IMR-90 (cell line): ENCODE measurements at regions not wholly inside any gene's neighbourhood (a gene's known extent, or its start where the extent isn't known, plus 50 kb on each side); places are given as distances from the start of the nearest gene placed in this dataset.

ENCODE experiments used
- ATAC-seq: fragments of 200-7000 bp; cut with Tn5 transposase; 2 replicates; pipeline ENCODE4 v1.9.1; 2020; ENCODE audit warnings: low read depth, mild to moderate bottlenecking, moderate library complexity
- BruUV-seq: library from RNA; stranded (reverse); fragments of 400-500 nt; replicated peaks from 2 replicates; lab custom pipeline; 2021; lab: Mats Ljungman, UMichigan
- CTCF ChIA-PET: fragments of 300-600 bp; formaldehyde crosslinking; extraction: SDS; loops from one replicate; lab custom pipeline; 2021; ENCODE audit warnings: antibody characterized with exemption; lab: Yijun Ruan, JAX
- POLR2A ChIA-PET: fragments of 300-600 bp; sonication (Branson Sonifier 250); formaldehyde crosslinking; loops from one replicate; lab custom pipeline; 2022; ENCODE audit warnings: antibody characterized with exemption; ENCODE audit not compliant: unreplicated experiment; lab: Charles Lee
- DNase-seq: peaks from one replicate; pipeline ENCODE4 v3.0.0; 2013
- H2AFZ ChIP-seq: replicated peaks from 2 replicates; pipeline ENCODE3; 2013; ENCODE audit warnings: low read length, mild to moderate bottlenecking; ENCODE audit not compliant: poor library complexity
- H2AK5ac ChIP-seq: 2 replicates; pipeline ENCODE4 v1.6.1; 2013; ENCODE audit warnings: low read depth, low read length, inconsistent platforms
- H2AK9ac ChIP-seq: replicated peaks from 2 replicates; pipeline ENCODE3; 2013; ENCODE audit warnings: mild to moderate bottlenecking, low read depth, low read length, moderate library complexity; ENCODE audit not compliant: poor library complexity
- H2BK120ac ChIP-seq: 2 replicates; pipeline ENCODE4 v1.6.1; 2013; ENCODE audit warnings: low read depth, low read length, inconsistent platforms
- H2BK15ac ChIP-seq: 3 replicates; pipeline ENCODE4 v1.6.1; 2013; ENCODE audit warnings: low read depth, low read length, inconsistent platforms
- H2BK20ac ChIP-seq: 2 replicates; pipeline ENCODE4 v1.6.1; 2013; ENCODE audit warnings: low read depth, mild to moderate bottlenecking, inconsistent platforms, low read length, moderate library complexity
- H2BK5ac ChIP-seq: 2 replicates; pipeline ENCODE4 v1.6.1; 2013; ENCODE audit warnings: mild to moderate bottlenecking, low read depth, low read length, inconsistent platforms; ENCODE audit not compliant: poor library complexity, severe bottlenecking
- H3K14ac ChIP-seq: replicated peaks from 2 replicates; pipeline ENCODE4 v1.6.1; 2013; ENCODE audit warnings: low read depth, low read length, inconsistent platforms
- H3K18ac ChIP-seq: 2 replicates; pipeline ENCODE4 v1.6.1; 2013; ENCODE audit warnings: low read depth, low read length, control low read depth
- H3K23ac ChIP-seq: 2 replicates; pipeline ENCODE4 v1.6.1; 2013; ENCODE audit warnings: low read depth, low read length, inconsistent platforms
- H3K27ac ChIP-seq: 2 replicates; pipeline ENCODE4 v1.5.1; 2013; ENCODE audit warnings: mild to moderate bottlenecking, control low read depth, low read length; ENCODE audit not compliant: insufficient read depth
- H3K27me3 ChIP-seq: 2 replicates; pipeline ENCODE4 v1.6.1; 2013; ENCODE audit warnings: low read length; ENCODE audit not compliant: control insufficient read depth, insufficient read depth
- H3K36me3 ChIP-seq: 2 replicates; pipeline ENCODE4 v1.6.1; 2013; ENCODE audit warnings: low read length, mixed read lengths; ENCODE audit not compliant: control insufficient read depth, insufficient read depth
- H3K4ac ChIP-seq: 2 replicates; pipeline ENCODE4 v1.6.1; 2013; ENCODE audit warnings: low read depth, low read length, inconsistent platforms
- H3K4me1 ChIP-seq: 2 replicates; pipeline ENCODE4 v1.6.1; 2013; ENCODE audit warnings: low read length, mixed read lengths; ENCODE audit not compliant: control insufficient read depth, insufficient read depth
- H3K4me2 ChIP-seq: 2 replicates; pipeline ENCODE4 v1.6.1; 2013; ENCODE audit warnings: low read depth, mild to moderate bottlenecking, control low read depth, low read length, moderate library complexity
- H3K4me3 ChIP-seq: 2 replicates; pipeline ENCODE4 v1.5.1; 2013; ENCODE audit warnings: low read depth, mild to moderate bottlenecking, control low read depth, low read length, moderate library complexity; ENCODE audit not compliant: insufficient read depth
- H3K56ac ChIP-seq: 2 replicates; pipeline ENCODE4 v1.6.1; 2013; ENCODE audit warnings: low read length, inconsistent platforms; ENCODE audit not compliant: insufficient read depth; ENCODE audit errors: extremely low read depth
- H3K79me1 ChIP-seq, 2 experiments: 2 replicates each; pipeline ENCODE4 v1.6.1; 2013; ENCODE audit warnings: low read length in 2 of 2, inconsistent platforms in 1 of 2, low read depth in 1 of 2
- H3K9ac ChIP-seq: 2 replicates; pipeline ENCODE4 v1.6.1; 2013; ENCODE audit warnings: low read depth, low read length, control low read depth
- H3K9me1 ChIP-seq: 2 replicates; pipeline ENCODE4 v1.6.1; 2013; ENCODE audit warnings: low read length, inconsistent platforms; ENCODE audit not compliant: insufficient read depth
- H3K9me3 ChIP-seq: 2 replicates; pipeline ENCODE4 v1.6.1; 2013; ENCODE audit warnings: low read length; ENCODE audit not compliant: control insufficient read depth, insufficient read depth
- H4K20me1 ChIP-seq: 2 replicates; pipeline ENCODE4 v1.6.1; 2013; ENCODE audit warnings: low read length, inconsistent platforms; ENCODE audit not compliant: insufficient read depth
- H4K5ac ChIP-seq: 2 replicates; pipeline ENCODE4 v1.6.1; 2013; ENCODE audit warnings: mild to moderate bottlenecking, low read depth, low read length, control low read depth
- H4K8ac ChIP-seq, 2 experiments: 2 replicates each; pipeline ENCODE4 v1.6.1; 2013; ENCODE audit warnings: low read depth in 2 of 2, low read length in 2 of 2, control low read depth in 1 of 2, inconsistent platforms in 1 of 2
- H4K91ac ChIP-seq: 2 replicates; pipeline ENCODE4 v1.6.1; 2013; ENCODE audit warnings: low read depth, low read length, inconsistent platforms; ENCODE audit not compliant: insufficient read depth
- BHLHE40 ChIP-seq: fragments of 150-350 bp; IDR thresholded peaks from 2 replicates; pipeline ENCODE4 v1.6.1; 2016; ENCODE audit warnings: mild to moderate bottlenecking, low read depth, low read length
- CHD1 ChIP-seq: IDR thresholded peaks from 2 replicates; pipeline ENCODE4 v1.6.1; 2012; ENCODE audit warnings: low read depth, low read length, improper control_type of control experiment
- CTCF ChIP-seq: conservative IDR thresholded peaks from 2 replicates; pipeline ENCODE4 v1.5.1; 2012; ENCODE audit warnings: mild to moderate bottlenecking, low read depth, low read length, improper control_type of control experiment
- ELK1 ChIP-seq: fragments of 150-350 bp; IDR thresholded peaks from 2 replicates; pipeline ENCODE4 v1.6.1; 2016; ENCODE audit warnings: low read depth, mild to moderate bottlenecking, low read length, moderate library complexity, borderline replicate concordance
- FOS ChIP-seq: fragments of 150-350 bp; IDR thresholded peaks from 2 replicates; pipeline ENCODE4 v1.6.1; 2016; ENCODE audit warnings: low read depth, low read length
- MAFK ChIP-seq: IDR thresholded peaks from 2 replicates; pipeline ENCODE4 v1.6.1; 2012; ENCODE audit warnings: low read depth, low read length, improper control_type of control experiment
- MAZ ChIP-seq: IDR thresholded peaks from 2 replicates; pipeline ENCODE4 v1.6.1; 2012; ENCODE audit warnings: low read depth, mild to moderate bottlenecking, low read length, improper control_type of control experiment, moderate library complexity, borderline replicate concordance
- NFE2L2 ChIP-seq: fragments of 150-350 bp; IDR thresholded peaks from 2 replicates; pipeline ENCODE4 v1.6.1; 2016; ENCODE audit warnings: low read depth, mild to moderate bottlenecking, low read length
- POLR2A ChIP-seq: IDR thresholded peaks from 2 replicates; pipeline ENCODE4 v1.6.1; 2012; ENCODE audit warnings: mild to moderate bottlenecking, low read depth, low read length
- RCOR1 ChIP-seq: IDR thresholded peaks from 2 replicates; pipeline ENCODE4 v1.6.1; 2012; ENCODE audit warnings: mild to moderate bottlenecking, low read length, improper control_type of control experiment; ENCODE audit not compliant: insufficient replicate concordance
- RFX5 ChIP-seq: IDR thresholded peaks from 2 replicates; pipeline ENCODE4 v1.8.0; 2012; ENCODE audit warnings: low read depth, mild to moderate bottlenecking, low read length, moderate library complexity
- SMC3 ChIP-seq: fragments of 150-350 bp; IDR thresholded peaks from 2 replicates; pipeline ENCODE4 v1.6.1; 2016; ENCODE audit warnings: low read depth, mild to moderate bottlenecking, antibody characterized with exemption, low read length, moderate library complexity
- USF2 ChIP-seq: fragments of 150-350 bp; IDR thresholded peaks from 2 replicates; pipeline ENCODE4 v1.6.1; 2017; ENCODE audit warnings: mild to moderate bottlenecking, antibody characterized with exemption, low read length, low read depth
- WGBS, 2 experiments: methylation state at CpG; one replicate each; pipeline versions ENCODE4 v1.1.5 to v1.1.7; 2013; ENCODE audit warnings: missing lambda C conversion rate in 2 of 2; ENCODE audit not compliant: insufficient read length in 1 of 2; ENCODE audit errors: extremely low coverage in 2 of 2; 5-methylcytosine and 5-hydroxymethylcytosine counted together
- dilution Hi-C: fragments of 300-500 bp; cut with HindIII; formaldehyde crosslinking; loops from one replicate; pipeline ENCODE4 v1.14.3; 2018; ENCODE audit warnings: low sequenced_read_pairs; ENCODE audit not compliant: unreplicated experiment
- in situ Hi-C: fragments of 300-500 bp; cut with MboI; formaldehyde crosslinking; loops from 3 replicates; pipeline ENCODE4 v1.14.3; 2019; ENCODE audit warnings: low sequenced_read_pairs, inconsistent platforms, mixed read lengths
- intact Hi-C: fragments of 100-400 bp; cut with micrococcal nuclease; formaldehyde crosslinking; loops from 2 replicates; pipeline ENCODE4 v1.10.0; 2022

GRCh38 chr2:184268900-184269477 is 329.3 kb upstream of the ZNF804A start:
- WGBS, 2 experiments, result 90% methylated on average over 2 of the region's 5 CpGs; no CpG with 5 or more reads in 1 of the 2 experiments
- no peak overlapping the region for H2BK120ac ChIP-seq
- no peak overlapping the region for H2AK9ac ChIP-seq
- H2AK5ac ChIP-seq, result no peak overlapping the region
- H3K36me3 ChIP-seq, result no peaks in the 10 kb centered on the region
- H3K23ac ChIP-seq, result no peak overlapping the region
- in situ Hi-C loops (no loop called here), dilution Hi-C loops (no loop called here), intact Hi-C loops (no loop called here)
- H2BK15ac ChIP-seq, result no peak overlapping the region
- no peak overlapping the region for H3K27ac ChIP-seq
- TF ChIP-seq MAZ, result no peak
- TF ChIP-seq SMC3, result no peak
- no peak for TF ChIP-seq RFX5
- no peak for TF ChIP-seq MAFK
- TF ChIP-seq ELK1, result no peak
- TF ChIP-seq NFE2L2, result no peak
- no peak for TF ChIP-seq POLR2A
- no peak for TF ChIP-seq RCOR1
- TF ChIP-seq CHD1, result no peak
- TF ChIP-seq FOS, result no peak
- no peak for TF ChIP-seq USF2
- no peak for TF ChIP-seq CTCF
- no peak for TF ChIP-seq BHLHE40
- no peaks in the 10 kb centered on the region for H3K4me1 ChIP-seq
- H3K9ac ChIP-seq, result no peak overlapping the region
- no peak overlapping the region for H4K5ac ChIP-seq
- H3K9me1 ChIP-seq, result no peaks in the 10 kb centered on the region
- H3K14ac ChIP-seq, result no peak overlapping the region
- no peak overlapping the region for H4K91ac ChIP-seq
- no peak overlapping the region for H3K4me3 ChIP-seq
- no peaks in the 10 kb centered on the region for H3K79me1 ChIP-seq
- POLR2A ChIA-PET, result no interaction called here
- no TSS peak for BruUV-seq
- CTCF ChIA-PET, result no interaction called here
- no peak for ATAC-seq
- H2BK20ac ChIP-seq, result no peak overlapping the region
- H3K4ac ChIP-seq, result no peak overlapping the region
- H2AFZ ChIP-seq, result no peak overlapping the region
- H4K20me1 ChIP-seq, result no peaks in the 10 kb centered on the region
- H4K8ac ChIP-seq, result no peak overlapping the region
- peaks cover 5% of the 10 kb centered on the region; the same call in 1 of the 2 replicates for H3K9me3 ChIP-seq
- no peak overlapping the region for H3K18ac ChIP-seq
- H3K4me2 ChIP-seq, result no peak overlapping the region
- no peaks in the 10 kb centered on the region for H3K27me3 ChIP-seq
- H3K56ac ChIP-seq, result no peak overlapping the region
- DNase-seq, result no peak
- no peak overlapping the region for H2BK5ac ChIP-seq
